WTC11 (cell line): ENCODE measurements at regions not wholly inside any gene's neighbourhood (a gene's known extent, or its start where the extent isn't known, plus 50 kb on each side); places are given as distances from the start of the nearest gene placed in this dataset.

ENCODE experiments used
- CBFB ChIP-seq: sonication (generic); formaldehyde crosslinking; IDR thresholded peaks from 2 replicates; pipeline ENCODE4 v1.8.1; 2022; ENCODE audit warnings: mild to moderate bottlenecking, low read depth, missing genetic modification reagents
- CREB1 ChIP-seq: sonication (generic); formaldehyde crosslinking; IDR thresholded peaks from 2 replicates; pipeline ENCODE4 v1.8.0; 2023; ENCODE audit warnings: mild to moderate bottlenecking, missing genetic modification reagents
- NFE2L1 ChIP-seq: sonication (generic); formaldehyde crosslinking; IDR thresholded peaks from 2 replicates; pipeline ENCODE4 v1.8.1; 2023; ENCODE audit warnings: missing genetic modification reagents
- SP1 ChIP-seq: sonication (generic); formaldehyde crosslinking; conservative IDR thresholded peaks from 2 replicates; pipeline ENCODE4 v1.8.1; 2022; ENCODE audit warnings: missing genetic modification reagents
- ZNF232 ChIP-seq: sonication (generic); formaldehyde crosslinking; IDR thresholded peaks from 2 replicates; pipeline ENCODE4 v1.8.0; 2022; ENCODE audit warnings: mild to moderate bottlenecking, missing genetic modification reagents
- TF ChIP-seq, protein P1 (sequence below): fragments of 200-600 bp; IDR thresholded peaks from 2 replicates; pipeline ENCODE4 v1.8.0; 2022; ENCODE audit warnings: antibody characterized with exemption
- TF ChIP-seq, protein P2 (sequence below): sonication (generic); formaldehyde crosslinking; IDR thresholded peaks from 2 replicates; pipeline ENCODE4 v1.8.1; 2023; ENCODE audit warnings: mild to moderate bottlenecking, moderate library complexity, missing genetic modification reagents
- TF ChIP-seq, protein P3 (sequence below): sonication (generic); formaldehyde crosslinking; conservative IDR thresholded peaks from 2 replicates; pipeline ENCODE4 v1.8.1; 2023; ENCODE audit warnings: mild to moderate bottlenecking, low read depth, missing genetic modification reagents, moderate library complexity
- TF ChIP-seq, protein P4 (sequence below): fragments of 250-450 bp; sonication (Bioruptor Pico); IDR thresholded peaks from 2 replicates; pipeline ENCODE4 v1.9.0; 2021; ENCODE audit warnings: moderate library complexity, mild to moderate bottlenecking, inconsistent platforms, borderline replicate concordance

DNA sequence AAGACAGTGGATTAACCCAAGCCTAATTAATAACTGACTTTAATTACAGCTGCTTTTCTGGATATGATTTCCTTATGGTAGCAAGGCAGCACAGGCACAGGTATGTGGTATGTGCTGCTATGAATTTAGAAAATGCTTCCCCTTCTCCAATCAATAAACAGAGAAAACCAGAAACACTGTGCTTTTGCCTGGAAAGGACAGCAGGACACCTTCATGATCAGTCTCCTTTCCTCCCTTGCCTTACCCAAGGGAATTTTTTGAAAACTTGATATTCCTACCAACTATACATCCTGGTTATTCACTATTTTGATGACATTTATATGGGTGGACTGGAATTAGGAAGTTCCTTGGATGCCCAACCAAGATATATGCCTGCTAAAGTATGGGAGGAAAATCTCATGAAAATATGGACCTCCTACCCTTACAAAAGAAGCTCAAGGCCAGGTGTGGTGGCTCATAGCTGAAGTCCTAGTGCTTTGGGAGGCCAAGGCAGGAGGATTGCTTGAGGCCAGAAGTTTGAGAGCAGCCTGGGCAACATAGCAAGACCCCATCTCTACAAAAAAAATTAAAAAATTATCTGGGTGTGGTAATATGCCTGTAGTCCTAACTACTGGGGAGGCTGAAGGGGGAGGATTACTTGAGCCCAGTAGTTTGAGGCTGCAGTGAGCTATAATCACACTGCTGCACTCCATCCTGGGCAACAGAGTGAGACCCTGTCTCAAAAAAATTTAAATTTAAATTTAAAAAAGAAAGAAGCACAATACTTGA, 106.3 kb upstream of the WAC start:
- TF ChIP-seq CREB1 = no peak
- TF ChIP-seq, protein P1, sequence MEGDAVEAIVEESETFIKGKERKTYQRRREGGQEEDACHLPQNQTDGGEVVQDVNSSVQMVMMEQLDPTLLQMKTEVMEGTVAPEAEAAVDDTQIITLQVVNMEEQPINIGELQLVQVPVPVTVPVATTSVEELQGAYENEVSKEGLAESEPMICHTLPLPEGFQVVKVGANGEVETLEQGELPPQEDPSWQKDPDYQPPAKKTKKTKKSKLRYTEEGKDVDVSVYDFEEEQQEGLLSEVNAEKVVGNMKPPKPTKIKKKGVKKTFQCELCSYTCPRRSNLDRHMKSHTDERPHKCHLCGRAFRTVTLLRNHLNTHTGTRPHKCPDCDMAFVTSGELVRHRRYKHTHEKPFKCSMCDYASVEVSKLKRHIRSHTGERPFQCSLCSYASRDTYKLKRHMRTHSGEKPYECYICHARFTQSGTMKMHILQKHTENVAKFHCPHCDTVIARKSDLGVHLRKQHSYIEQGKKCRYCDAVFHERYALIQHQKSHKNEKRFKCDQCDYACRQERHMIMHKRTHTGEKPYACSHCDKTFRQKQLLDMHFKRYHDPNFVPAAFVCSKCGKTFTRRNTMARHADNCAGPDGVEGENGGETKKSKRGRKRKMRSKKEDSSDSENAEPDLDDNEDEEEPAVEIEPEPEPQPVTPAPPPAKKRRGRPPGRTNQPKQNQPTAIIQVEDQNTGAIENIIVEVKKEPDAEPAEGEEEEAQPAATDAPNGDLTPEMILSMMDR = no peak
- TF ChIP-seq ZNF232 (CRISPR knock-in tag) = no peak
- TF ChIP-seq, protein P2, sequence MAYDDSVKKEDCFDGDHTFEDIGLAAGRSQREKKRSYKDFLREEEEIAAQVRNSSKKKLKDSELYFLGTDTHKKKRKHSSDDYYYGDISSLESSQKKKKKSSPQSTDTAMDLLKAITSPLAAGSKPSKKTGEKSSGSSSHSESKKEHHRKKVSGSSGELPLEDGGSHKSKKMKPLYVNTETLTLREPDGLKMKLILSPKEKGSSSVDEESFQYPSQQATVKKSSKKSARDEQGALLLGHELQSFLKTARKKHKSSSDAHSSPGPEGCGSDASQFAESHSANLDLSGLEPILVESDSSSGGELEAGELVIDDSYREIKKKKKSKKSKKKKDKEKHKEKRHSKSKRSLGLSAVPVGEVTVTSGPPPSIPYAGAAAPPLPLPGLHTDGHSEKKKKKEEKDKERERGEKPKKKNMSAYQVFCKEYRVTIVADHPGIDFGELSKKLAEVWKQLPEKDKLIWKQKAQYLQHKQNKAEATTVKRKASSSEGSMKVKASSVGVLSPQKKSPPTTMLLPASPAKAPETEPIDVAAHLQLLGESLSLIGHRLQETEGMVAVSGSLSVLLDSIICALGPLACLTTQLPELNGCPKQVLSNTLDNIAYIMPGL = no peak
- TF ChIP-seq, protein P3, sequence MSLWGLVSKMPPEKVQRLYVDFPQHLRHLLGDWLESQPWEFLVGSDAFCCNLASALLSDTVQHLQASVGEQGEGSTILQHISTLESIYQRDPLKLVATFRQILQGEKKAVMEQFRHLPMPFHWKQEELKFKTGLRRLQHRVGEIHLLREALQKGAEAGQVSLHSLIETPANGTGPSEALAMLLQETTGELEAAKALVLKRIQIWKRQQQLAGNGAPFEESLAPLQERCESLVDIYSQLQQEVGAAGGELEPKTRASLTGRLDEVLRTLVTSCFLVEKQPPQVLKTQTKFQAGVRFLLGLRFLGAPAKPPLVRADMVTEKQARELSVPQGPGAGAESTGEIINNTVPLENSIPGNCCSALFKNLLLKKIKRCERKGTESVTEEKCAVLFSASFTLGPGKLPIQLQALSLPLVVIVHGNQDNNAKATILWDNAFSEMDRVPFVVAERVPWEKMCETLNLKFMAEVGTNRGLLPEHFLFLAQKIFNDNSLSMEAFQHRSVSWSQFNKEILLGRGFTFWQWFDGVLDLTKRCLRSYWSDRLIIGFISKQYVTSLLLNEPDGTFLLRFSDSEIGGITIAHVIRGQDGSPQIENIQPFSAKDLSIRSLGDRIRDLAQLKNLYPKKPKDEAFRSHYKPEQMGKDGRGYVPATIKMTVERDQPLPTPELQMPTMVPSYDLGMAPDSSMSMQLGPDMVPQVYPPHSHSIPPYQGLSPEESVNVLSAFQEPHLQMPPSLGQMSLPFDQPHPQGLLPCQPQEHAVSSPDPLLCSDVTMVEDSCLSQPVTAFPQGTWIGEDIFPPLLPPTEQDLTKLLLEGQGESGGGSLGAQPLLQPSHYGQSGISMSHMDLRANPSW (CRISPR knock-in tag) = no peak
- TF ChIP-seq, protein P4, sequence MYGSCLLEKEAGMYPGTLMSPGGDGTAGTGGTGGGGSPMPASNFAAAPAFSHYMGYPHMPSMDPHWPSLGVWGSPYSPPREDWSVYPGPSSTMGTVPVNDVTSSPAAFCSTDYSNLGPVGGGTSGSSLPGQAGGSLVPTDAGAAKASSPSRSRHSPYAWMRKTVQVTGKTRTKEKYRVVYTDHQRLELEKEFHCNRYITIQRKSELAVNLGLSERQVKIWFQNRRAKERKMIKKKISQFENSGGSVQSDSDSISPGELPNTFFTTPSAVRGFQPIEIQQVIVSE (CRISPR knock-in tag) = no peak
- TF ChIP-seq NFE2L1 (CRISPR knock-in tag) = no peak
- TF ChIP-seq SP1 (CRISPR knock-in tag) = no peak
- TF ChIP-seq CBFB = no peak
